AG04450 (cell line): ENCODE measurements at regions not wholly inside any gene's neighbourhood (a gene's known extent, or its start where the extent isn't known, plus 50 kb on each side); places are given as distances from the start of the nearest gene placed in this dataset.

ENCODE experiments used
- CTCF ChIA-PET: fragments of 300-600, 350-600 bp; formaldehyde crosslinking; extraction: SDS; loops from one replicate; lab custom pipeline; 2022; ENCODE audit warnings: antibody characterized with exemption, inconsistent platforms; lab: Charles Lee
- POLR2A ChIA-PET: fragments of 350-600 bp; formaldehyde crosslinking; extraction: SDS; loops from one replicate; lab custom pipeline; 2021; ENCODE audit warnings: antibody characterized with exemption, inconsistent platforms; lab: Yijun Ruan, JAX
- DNase-seq: peaks from one replicate; pipeline ENCODE4 v3.0.0-alpha.2; 2011; ENCODE audit warnings: low read depth, low spot score
- H3K27ac ChIP-seq: one replicate; pipeline ENCODE4 v1.5.1; 2012; ENCODE audit warnings: low read depth, low read length, control low read depth
- H3K27me3 ChIP-seq: one replicate; pipeline ENCODE4 v1.6.0; 2012; ENCODE audit warnings: low read length; ENCODE audit not compliant: control insufficient read depth, insufficient read depth
- H3K4me3 ChIP-seq: 2 replicates; pipeline ENCODE4 v1.5.1; 2011; ENCODE audit warnings: mild to moderate bottlenecking, low read depth, low read length, control low read depth
- H3K9me3 ChIP-seq: 2 replicates; pipeline ENCODE4 v1.5.1; 2012; ENCODE audit warnings: low read length; ENCODE audit not compliant: control insufficient read depth, insufficient read depth
- TF ChIP-seq, protein P1 (sequence below): IDR thresholded peaks from 2 replicates; pipeline ENCODE4 v1.5.1; 2011; ENCODE audit warnings: low read depth, low read length, control low read depth, inconsistent platforms

DNA sequence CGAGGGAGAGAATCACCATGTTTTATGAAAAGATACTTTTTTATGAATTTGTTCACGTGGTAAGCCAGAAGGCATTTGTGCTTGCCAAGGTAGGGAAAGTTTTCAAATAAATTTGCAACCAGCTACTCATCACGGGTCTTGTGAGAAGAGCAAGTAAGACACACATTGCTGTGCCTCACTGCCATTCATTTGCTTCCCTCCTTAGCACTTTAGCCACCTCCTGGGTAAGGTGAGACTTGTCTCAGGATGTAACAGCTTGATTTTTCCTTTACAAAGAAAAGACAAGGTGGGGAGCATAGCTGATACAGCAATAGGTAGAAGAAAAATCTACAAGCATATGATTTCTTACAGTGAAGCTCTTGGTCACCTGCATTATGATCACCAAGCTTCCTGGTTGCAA is 342.4 kb upstream of the GRM3 start:
- H3K9me3 ChIP-seq = no peaks in the 10 kb centered on the region; the same call in 1 of the 2 replicates
- ChIA-PET POLR2A (no interaction called here), CTCF (no interaction called here)
- H3K27ac ChIP-seq = no peak overlapping the region
- TF ChIP-seq, protein P1, sequence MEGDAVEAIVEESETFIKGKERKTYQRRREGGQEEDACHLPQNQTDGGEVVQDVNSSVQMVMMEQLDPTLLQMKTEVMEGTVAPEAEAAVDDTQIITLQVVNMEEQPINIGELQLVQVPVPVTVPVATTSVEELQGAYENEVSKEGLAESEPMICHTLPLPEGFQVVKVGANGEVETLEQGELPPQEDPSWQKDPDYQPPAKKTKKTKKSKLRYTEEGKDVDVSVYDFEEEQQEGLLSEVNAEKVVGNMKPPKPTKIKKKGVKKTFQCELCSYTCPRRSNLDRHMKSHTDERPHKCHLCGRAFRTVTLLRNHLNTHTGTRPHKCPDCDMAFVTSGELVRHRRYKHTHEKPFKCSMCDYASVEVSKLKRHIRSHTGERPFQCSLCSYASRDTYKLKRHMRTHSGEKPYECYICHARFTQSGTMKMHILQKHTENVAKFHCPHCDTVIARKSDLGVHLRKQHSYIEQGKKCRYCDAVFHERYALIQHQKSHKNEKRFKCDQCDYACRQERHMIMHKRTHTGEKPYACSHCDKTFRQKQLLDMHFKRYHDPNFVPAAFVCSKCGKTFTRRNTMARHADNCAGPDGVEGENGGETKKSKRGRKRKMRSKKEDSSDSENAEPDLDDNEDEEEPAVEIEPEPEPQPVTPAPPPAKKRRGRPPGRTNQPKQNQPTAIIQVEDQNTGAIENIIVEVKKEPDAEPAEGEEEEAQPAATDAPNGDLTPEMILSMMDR = no peak
- no peaks in the 10 kb centered on the region for H3K27me3 ChIP-seq
- no peak overlapping the region for H3K4me3 ChIP-seq
- DNase-seq = no peak

DNA sequence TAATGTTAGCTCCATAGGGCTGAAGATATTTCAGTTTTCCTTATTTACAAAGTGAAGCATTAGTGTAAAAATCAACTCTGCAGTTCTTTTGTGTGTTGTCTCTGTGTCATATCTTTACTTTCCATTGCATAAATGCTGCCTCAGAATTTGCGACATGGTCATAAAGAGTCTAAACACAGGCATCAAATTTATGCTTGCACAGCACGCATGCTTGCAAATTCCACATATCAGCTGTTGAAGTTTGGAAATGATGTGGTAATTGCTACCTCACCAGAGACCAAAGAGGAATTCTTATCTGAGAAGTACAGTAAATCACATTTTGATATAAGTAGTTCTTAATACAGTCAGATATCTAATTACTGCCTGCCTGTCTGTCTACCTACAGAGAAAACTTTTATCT is 348.2 kb upstream of the GRM3 start:
- ChIA-PET POLR2A (no interaction called here), CTCF (no interaction called here)
- H3K27ac ChIP-seq = no peak overlapping the region
- no peak for DNase-seq
- no peak overlapping the region for H3K4me3 ChIP-seq
- H3K9me3 ChIP-seq = no peaks in the 10 kb centered on the region; the same call in 1 of the 2 replicates
- TF ChIP-seq, protein P1 = no peak
- H3K27me3 ChIP-seq = no peaks in the 10 kb centered on the region

DNA sequence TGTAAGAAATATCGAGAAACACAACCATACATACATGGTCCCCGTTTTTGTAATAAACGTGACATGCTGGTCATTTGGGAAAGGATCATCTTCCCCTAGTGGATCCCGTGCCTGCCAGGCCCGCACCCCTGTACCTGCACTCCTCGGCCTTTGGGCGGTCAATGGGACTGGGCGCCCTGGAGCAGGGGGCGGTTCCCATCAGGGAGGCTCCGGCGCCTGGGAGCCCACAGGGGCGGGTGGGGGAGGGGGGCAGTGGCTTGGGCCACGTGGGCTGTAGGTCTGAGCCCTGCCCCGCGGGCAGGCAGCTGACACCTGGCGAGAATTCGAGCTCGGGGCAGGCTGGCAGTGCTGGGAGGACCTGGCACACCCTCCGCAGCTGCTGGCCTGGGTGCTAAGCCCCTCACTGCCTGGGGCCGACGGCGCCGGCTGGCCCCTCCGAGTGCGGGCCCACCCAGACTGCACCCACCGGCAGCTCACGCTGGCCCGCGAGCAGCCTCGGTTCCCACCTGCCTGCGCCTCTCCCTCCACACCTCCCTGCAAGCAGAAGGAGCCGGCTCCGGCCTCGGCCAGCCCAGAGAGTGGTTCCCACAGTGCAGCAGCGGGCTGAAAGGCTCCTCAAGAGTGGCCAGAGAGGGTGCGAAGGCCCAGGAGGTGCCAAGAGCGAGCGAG is 361.6 kb upstream of the GRM3 start:
- DNase-seq = no peak
- POLR2A ChIA-PET = no interaction called here
- H3K27ac ChIP-seq = no peak overlapping the region

DNA sequence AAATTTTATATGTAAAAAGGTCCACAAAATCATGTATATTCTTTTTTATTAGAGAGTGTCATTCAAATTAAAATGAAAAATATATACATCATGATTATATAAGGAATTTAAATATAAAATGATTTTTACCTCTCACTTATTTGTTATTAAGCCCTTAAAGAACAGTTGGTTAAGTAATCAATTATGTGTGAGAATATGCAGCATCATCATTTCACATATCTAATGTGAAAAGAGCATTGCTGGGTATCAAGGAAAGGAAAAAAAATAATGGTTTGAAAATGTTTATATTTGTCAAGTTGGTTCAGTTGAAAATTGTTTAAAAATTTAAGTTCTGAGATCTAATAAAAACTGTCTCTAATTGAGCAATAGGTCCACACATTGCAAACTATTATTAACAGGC is 363.6 kb upstream of the GRM3 start:
- H3K27ac ChIP-seq = no peak overlapping the region
- H3K27me3 ChIP-seq = no peaks in the 10 kb centered on the region
- DNase-seq = no peak
- H3K9me3 ChIP-seq = peaks cover 12% of the 10 kb centered on the region
- ChIA-PET POLR2A (no interaction called here), CTCF (no interaction called here)
- no peak overlapping the region for H3K4me3 ChIP-seq
- TF ChIP-seq, protein P1 = no peak

More for the DNA sequence above, 361.6 kb upstream of the GRM3 start:
- no peak overlapping the region for H3K4me3 ChIP-seq
- CTCF ChIA-PET = no interaction called here
- TF ChIP-seq, protein P1 = no peak
- H3K9me3 ChIP-seq = peaks cover 7% of the 10 kb centered on the region
- H3K27me3 ChIP-seq = no peaks in the 10 kb centered on the region

DNA sequence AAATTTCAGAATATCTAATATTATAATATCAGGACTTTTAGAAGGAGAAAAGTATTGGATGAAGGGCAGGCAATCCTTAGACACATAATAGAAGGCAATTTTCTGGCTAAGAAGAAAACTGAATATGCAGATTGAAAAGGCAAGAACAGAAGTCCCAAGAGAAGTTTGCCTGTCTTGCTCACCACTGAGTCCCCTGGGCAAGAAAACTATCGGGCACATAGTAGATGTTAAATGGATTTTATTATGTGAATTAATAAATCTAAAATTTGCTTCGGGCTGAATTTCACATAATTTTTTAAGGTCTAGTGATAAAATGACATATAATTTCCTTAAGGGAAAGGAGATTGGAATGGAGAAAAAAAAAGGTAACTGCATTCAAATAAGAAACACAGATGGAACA is 380.9 kb upstream of the GRM3 start:
- DNase-seq = no peak
- ChIA-PET POLR2A (no interaction called here), CTCF (no interaction called here)
- H3K4me3 ChIP-seq = no peak overlapping the region
- no peak overlapping the region for H3K27ac ChIP-seq
- TF ChIP-seq, protein P1 = no peak
- H3K27me3 ChIP-seq = no peaks in the 10 kb centered on the region
- H3K9me3 ChIP-seq = peaks cover 3% of the 10 kb centered on the region; the same call in 1 of the 2 replicates
